Stimulated activated CD8-positive, alpha-beta memory T cell treated with anti-CD3 and anti-CD28 coated beads, Interleukin-2, amount 100 ng/mL, for 1 hour (primary cell): ENCODE measurements at regions not wholly inside any gene's neighbourhood (a gene's known extent, or its start where the extent isn't known, plus 50 kb on each side); places are given as distances from the start of the nearest gene placed in this dataset.
"Not testable (repeated sequence)": the region's sequence is repeated elsewhere in the genome, so short reads cannot be mapped to it uniquely, and the experiment has no call there.

Experiments used
- DNase-seq, 2 donors: peaks; one replicate each; pipeline ENCODE4 v3.0.0-alpha.2; 2020; ENCODE audit warnings: low read depth in 2 of 2

DNA sequence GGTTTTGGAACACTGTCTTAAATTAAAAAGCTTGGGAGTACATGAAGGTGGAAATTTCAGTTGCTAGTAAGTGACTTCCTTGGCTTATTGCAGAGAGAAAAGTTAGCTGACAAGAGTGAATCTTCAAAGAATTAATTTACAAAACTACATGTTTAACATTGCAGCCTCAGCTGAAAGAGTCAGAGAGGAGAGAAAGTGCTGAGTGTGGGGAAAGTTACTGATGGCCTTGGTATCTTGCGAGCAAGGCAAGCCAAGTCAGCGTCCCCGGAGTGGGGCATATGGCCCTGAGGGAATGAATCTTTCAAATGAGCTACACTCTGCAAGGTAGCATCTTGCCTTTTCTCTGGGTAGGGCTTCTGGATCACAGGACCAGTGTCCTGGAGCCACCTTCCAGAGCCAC, 131.3 kb downstream of the LPIN1 start:
- DNase-seq, result no peak

GRCh38 chr2:11885253-11885652, 138.8 kb downstream of the LPIN1 start:
- DNase-seq, result not testable (repeated sequence)

DNA sequence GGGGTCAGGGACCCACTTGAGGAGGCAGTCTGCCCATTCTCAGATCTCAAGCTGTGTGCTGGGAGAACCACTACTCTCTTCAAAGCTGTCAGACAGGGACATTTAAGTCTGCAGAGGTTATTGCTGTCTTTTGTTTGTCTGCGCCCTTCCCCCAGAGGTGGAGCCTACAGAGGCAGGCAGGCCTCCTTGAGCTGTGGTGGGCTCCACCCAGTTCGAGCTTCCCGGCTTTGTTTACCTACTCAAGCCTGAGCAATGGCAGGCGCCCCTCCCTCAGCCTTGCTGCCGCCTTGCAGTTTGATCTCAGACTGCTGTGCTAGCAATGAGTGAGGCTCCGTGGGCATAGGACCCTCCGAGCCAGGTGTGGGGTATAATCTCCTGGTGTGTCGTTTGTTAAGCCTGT, 140.5 kb downstream of the LPIN1 start:
- DNase-seq, result not testable (repeated sequence)

- DNase-seq, result no peak
Measured at GRCh38 chr2:11889101-11889850, 142.8 kb downstream of the LPIN1 start.

DNA sequence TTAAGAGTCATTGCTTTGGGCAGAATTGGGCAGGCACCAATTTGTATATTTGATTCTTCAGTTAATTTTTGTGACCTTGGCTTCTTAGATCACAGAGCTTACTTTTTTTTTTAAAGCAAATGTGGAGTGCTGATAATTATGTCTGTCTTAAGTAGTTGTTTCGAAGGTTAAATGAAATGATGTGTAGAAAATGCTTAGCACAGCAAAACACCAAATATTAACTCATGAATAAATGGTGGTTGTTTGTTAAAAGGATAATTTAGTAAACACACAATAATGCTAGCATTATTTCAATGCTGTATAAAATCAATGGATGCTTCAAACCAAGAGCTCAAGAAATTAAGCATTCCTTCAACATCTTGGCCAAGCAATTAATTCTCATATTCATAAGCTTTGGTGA, 143.4 kb downstream of the LPIN1 start:
- no peak for DNase-seq

DNA sequence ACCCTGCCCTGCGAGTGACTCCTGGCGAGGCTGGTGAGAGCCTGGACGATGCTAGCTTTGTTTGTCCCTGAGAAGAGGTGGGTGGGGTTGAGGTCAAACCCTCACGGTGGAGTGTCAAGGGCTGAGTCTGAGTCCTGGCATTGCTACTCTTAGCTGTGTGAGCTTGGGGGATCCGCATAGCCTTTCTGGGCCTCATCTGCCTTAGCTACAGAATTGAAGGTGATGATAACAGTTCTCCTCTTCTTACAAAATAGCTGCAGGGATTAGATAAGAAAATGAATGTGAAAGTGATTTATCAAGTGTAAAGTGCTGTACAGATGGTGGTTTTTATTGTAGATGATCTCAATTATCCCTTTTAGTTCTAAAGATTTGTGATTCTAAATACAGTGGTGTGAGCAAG, 144.6 kb downstream of the LPIN1 start:
- DNase-seq, result no peak

DNA sequence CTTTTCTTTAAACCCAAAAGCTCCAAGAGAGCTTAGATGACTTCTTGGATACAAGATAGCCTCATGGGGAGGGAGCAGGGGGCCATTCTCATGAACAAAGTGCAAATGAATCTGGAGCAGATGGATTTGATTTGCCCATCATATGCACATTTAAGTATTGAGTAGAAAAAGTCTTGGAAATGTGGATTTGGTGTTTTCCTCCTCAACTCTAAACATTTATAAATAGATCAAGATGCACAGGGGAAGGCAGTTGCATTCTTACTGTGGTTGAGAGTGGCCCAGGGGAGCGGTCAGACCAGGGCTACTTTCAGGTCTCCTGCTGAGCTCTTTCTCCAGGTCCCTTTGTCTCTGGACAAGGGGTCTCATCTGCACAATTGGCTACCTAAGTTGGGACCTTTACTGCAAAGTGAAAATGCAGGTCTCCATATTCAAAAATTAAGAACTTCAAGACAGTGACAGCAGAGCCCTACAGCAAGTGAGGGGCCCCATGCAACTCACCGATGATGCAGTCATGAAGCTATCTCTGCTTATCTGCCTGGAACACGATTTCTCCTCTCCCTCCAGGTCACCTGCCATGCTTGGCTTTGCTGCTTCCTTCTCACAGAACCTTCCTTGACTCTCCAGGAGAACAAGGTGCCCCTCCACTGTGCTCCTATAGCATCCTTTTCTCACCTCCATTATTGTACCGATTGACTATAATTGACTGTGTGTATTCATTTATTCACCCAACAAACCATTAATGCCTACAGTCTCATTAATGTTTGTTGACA, 145.4 kb downstream of the LPIN1 start:
- DNase-seq, result no peak

DNA sequence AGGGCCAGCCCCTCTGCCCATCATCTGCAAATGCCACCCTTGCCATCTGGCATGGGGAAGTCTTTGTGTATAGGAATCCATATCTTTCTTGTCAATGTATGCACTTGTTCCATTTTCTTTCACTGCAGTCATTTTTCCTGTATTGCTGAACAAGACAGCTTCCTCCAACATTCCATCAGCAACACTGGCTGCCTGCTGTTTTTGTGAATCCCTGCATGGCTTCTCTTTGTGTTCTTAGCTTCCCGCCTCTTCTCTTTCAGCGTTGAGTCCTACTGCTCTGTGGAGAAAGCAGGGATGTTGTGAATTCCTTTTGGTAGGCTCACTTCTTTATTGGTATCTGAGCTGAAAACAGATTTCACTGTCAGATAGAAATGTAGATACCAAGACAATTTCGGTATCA, 150.0 kb downstream of the LPIN1 start:
- DNase-seq, result no peak

- DNase-seq, result no peak
Measured at GRCh38 chr2:11898576-11898975, 152.1 kb downstream of the LPIN1 start.

DNA sequence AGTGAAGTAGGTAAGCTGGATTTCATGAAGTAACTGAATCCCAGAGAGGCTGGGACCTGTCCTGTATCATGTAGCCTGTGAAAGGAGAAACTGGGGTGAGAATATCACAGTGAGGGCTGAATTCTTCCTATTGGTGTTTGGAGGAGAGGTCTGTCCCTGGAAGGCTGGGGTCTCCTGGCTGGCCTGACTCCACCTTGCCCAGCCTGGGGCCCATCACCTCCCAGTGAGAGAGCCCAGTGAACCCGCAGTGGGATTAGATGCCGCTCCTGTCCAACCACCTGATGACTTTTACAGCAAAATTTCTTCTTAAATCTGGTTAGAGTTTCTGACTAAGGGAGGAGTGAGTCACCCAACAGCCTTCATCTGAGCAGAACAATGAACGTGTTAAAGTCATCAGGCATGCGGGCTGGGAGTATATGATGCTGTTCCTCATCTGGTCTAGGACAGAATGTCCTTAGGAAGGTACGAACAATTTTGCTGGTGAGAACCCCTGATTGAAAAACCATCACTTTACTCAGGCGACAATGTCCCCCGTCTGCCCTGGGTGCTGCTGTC, 152.9 kb downstream of the LPIN1 start:
- DNase-seq, result no peak

GRCh38 chr2:11900891-11901290, 154.5 kb downstream of the LPIN1 start:
- not testable (repeated sequence) for DNase-seq

GRCh38 chr2:11901351-11902069, 155.1 kb downstream of the LPIN1 start:
- DNase-seq, result no peak

DNA sequence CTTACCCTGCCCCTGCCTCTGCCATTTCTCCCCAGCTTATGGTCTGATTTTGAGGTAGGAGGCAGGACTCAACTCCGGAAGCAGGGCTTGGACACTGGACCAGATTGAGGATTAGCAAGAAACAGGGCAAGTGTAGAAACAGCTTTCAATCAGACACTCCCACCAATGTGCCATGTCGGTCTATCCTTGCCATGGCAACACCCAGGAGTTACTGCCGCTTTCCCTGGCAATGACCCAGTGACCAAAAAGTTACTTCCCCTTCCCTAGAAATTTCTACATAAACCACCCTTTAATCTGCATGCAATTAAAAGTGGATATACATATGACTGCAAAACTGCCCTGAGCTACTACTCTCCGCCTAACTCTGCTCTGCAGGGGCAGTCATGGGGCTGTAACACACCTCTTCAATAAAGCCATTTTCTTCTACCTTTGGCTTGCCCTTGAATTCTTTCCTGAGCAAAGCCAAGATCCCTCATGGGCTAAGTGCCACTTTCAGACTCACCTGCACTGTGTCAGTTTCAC, 156.7 kb downstream of the LPIN1 start:
- DNase-seq, result no peak

DNA sequence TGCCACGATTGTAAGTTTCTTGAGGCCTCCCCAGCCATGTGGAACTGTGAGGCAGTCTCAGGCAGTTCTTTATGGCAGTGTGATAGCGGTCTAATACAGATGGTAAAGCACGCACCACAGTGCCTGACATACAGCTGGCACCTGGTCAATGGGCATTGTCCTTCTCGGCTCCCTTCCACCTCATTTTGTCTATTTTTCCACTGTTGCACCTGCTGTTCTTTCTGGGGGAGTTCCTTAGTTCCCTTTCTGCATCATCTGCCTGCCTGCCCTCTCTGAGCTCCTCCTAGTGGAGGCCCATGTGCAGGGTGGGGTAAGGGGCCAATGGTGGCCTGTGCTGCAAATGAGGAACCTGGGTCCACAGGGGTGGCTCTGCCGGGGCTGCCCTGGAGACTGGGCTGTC, 157.6 kb downstream of the LPIN1 start:
- no peak for DNase-seq

DNA sequence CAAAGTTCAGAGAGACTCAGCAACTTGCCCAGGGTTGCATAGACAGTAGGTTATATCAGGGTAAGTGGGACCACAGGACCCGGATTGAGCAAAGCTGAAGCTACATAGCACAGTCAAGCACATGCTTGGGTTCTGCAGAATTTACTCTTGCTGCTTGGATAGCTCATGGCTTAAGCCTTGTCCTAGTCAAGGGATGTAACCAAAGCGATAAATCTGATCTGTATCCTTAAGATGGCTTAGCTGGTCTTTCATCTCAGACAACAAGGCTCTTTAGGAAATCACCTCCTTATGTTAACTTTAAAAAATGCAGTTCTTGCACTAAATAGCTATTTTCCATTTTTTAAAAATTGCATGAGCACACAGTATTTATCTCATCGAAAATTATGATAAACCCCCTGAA, 158.5 kb downstream of the LPIN1 start:
- DNase-seq, result no peak

DNA sequence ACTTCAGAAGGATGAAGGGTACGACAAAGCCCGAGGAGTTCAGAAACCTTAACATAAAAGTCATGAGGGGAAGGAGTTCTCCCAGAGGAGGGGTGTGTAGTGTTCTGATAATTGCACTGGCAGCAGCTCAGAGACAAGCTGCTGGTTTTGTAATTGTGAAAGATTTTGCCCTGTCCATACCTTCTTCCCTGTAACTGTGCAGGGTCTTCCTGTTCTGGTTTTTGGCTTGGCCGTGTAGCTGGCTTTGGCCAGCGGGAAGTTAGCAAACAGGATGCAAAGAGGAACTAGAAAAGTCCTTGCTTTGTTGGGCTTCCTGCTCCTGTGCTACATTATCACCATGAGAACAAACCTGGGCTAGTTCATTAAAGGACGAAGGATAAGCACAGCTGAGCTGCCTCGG, 160.8 kb downstream of the LPIN1 start:
- DNase-seq, result no peak

- DNase-seq, result no peak
Measured at GRCh38 chr2:11910971-11911370, 164.5 kb downstream of the LPIN1 start.

DNA sequence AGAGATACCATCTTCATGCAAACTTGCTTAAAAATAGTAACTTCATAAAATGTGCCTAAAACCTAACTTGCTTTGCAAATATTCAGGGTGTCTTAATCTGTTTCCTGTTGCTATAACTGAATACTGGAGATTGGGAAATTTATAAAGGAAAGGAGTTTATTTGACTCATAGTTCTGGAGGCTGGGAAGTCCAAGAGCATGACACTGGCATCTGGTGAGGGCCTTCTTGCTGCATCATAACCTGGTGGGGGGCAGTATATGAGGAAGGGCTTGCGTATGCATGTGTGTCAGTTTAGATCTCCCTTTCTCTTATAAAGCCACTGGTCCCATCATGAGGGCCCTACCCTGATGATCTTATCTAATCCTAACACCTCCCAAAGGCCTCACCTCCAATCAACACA, 166.5 kb downstream of the LPIN1 start:
- DNase-seq, result no peak

DNA sequence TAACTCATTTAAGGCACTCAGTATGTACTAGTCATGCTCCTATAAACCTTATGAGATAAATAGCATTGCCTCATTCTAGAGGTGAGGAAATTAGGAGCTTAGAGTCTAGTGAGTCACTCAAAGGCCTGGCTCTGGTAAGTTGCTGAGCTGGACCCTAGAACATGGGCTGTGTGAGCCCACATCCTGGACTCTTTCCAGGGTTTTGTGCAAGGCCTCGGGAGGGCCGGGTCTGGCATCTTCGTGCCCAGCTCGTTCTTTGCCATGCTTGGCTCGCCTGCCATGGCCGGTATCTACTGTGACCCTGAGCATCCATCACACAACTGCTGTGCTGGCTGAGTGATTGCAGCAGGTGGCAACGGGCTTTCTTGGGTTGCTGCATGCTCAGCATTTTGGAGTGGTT, 168.0 kb downstream of the LPIN1 start:
- no peak for DNase-seq

DNA sequence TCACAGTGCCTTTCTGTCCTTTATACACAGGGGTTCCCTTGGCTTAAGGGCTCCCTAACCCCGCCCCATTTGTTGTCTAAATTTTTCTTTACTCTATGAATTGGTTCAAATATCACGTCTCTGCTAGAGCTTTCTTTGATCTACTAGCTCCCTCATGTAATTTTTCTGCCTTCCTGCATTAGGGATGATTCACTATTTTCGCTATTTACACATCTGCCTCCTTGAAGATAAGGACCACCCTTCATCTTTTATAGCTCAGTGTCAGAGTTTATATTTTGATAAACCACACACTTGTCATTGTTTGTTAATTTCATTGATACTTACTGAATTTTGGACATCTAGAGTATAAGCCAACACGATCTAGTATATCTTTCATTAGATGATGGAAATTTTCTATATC, 169.2 kb downstream of the LPIN1 start:
- no peak for DNase-seq

DNA sequence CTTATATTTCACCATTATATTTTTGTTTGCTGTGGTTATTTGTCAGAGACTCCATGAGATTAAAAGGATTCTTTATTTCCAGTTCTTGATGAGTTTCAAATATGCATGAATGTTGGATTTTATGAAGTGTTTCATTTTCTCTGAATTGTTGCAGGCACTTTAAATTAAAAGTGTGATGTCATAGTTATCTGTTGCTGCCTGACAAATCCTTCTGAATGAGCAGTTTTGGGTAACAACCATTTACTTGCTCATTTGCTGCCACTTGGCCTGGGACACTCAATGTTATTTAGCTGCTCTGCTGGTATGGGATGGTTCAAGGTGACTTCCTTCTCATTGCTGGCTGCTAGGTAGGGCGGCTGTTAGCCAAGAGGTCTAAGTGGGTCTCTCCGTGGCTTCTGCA, 173.5 kb downstream of the LPIN1 start:
- no peak for DNase-seq

DNA sequence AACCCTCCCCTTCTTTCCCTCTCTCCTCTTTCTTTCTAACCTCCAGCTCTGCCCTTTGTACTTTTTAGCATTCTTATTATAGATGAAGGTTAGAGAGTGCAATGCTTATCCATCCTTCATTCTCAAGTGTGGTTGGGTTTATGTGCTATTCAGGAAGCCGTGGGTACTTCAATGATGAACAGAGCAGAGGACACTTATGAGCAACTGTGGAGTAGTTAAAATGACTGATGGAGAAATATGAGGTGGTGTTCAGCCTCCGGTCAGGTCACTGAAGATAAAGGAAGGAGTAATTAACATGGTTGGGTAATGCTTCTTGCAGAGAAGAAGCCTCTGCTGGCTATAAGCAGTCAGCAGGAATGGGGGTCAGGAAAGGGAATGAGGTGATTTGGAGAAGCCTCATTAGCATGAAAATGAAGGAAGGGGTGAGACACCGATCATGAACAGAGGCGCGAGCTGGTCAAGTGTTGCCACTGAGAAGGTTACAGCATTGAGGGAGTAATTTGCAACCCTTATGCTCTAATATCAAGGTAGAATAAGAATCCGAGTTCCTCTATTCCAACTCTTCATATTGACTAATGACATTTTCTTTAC, 174.7 kb downstream of the LPIN1 start:
- no peak for DNase-seq
